HG03135 (cell line): ENCODE measurements at regions not wholly inside any gene's neighbourhood (a gene's known extent, or its start where the extent isn't known, plus 50 kb on each side); places are given as distances from the start of the nearest gene placed in this dataset.

Experiments used
- ATAC-seq: cut with Tn5 transposase; IDR thresholded peaks from one replicate; pipeline ENCODE4 v1.9.1; 2021; ENCODE audit warnings: mild to moderate bottlenecking, moderate library complexity; ENCODE audit not compliant: unreplicated experiment

DNA sequence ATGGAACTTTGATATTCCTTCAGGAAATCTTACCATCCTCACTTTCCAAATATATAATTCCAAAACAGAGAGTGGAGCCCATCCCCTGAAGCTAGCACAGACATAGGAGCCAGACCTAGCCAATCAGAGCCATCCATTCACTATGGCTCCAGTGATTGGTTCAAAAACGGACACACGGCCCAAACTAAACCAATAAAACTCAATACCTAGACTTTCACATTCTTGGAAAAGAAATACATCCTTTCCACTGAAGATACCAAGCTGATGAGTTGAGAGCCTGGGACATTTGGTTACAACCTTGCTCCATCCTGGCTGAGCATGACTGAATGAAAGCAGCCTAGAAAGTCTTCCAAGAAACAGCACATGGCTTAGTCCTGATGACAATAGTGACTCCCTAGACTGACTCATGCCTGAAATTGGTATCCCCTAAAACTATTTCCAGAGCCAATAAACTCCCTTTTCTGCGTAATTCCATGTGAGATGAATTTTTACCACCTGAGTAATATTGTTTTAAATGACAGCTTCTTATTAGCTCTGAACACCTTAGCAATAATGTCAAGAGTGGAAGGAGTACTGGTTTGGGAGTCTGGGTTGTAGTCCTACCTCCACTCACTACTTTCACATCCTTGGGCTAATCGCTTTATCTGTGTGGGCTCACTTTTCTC lies 189.6 kb upstream of the LNX1 start:
- ATAC-seq: no peak

- ATAC-seq: no peak
These were observed 187.7 kb upstream of the LNX1 start for GRCh38 chr4:53779025-53779424.

GRCh38 chr4:53778155-53778554 lies 186.9 kb upstream of the LNX1 start:
- ATAC-seq: no peak

- no peak for ATAC-seq
These were observed 186.1 kb upstream of the LNX1 start for GRCh38 chr4:53777244-53777984.

DNA sequence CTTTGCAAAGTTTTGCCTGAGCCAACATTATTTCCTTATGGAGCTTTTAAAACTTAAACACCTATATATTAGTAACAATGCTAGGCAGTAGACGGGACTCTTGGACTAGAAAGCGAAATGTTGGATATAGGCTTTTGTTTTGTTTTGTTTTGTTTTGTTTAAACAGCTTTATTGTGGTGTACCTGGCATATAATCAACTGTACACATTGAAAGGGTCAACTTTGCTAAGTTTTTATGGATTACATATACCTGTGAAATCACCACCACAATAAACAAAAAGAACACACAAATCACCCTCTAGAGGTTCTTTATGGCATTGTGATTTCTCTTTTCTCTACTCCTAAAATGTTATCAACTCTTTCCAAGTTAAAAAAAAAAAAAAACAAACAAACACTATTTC lies 184.9 kb upstream of the LNX1 start:
- no peak for ATAC-seq

GRCh38 chr4:53775381-53775780 lies 184.1 kb upstream of the LNX1 start:
- ATAC-seq: no peak

- ATAC-seq: no peak
These were observed 180.0 kb upstream of the LNX1 start for GRCh38 chr4:53771326-53771725.

- ATAC-seq: no peak
These were observed 176.2 kb upstream of the LNX1 start for GRCh38 chr4:53767482-53767881.

- ATAC-seq: no peak
These were observed 173.6 kb upstream of the LNX1 start for GRCh38 chr4:53764761-53765490.

GRCh38 chr4:53763813-53764597 lies 172.7 kb upstream of the LNX1 start:
- ATAC-seq: no peak

DNA sequence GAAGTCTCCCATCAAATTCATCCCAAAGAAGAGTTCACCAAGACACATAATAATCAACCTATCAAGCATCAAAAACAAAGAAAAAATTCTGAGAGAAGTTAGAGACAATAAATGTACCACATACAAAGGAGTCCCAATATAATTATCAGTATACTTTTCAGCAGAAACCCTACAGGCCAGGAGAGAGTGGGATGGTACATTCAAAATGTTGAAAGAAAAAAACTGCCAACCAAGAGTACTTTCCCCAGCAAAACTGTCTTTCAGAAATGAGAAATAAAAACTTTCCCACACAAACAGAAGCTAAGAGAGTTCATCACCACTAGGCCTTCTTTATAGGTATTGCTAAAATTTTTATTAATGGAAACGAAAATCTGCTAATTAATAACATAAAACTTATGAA lies 164.4 kb upstream of the LNX1 start:
- ATAC-seq: no peak

DNA sequence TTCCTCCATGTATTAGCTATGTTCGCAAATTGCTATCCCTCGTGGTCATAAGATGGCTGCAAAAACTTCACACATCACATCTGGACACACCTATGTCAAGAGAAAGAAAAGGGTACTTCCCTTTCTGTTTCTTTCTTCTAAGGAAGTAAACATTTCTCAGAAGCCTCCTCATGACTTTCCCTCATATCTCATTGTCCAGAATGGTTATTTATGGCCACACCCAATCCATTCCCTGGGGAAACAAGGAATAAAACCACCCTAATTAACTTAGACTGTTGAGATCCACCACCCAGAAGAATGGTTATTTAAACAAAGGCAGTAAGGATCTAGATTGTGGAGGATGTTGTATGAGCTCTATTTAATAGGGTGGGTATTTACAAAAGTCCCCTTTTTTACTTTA lies 160.8 kb upstream of the LNX1 start:
- ATAC-seq: no peak

- ATAC-seq: peak; percentile 99
These were observed 157.1 kb upstream of the LNX1 start for GRCh38 chr4:53748328-53748772.

DNA sequence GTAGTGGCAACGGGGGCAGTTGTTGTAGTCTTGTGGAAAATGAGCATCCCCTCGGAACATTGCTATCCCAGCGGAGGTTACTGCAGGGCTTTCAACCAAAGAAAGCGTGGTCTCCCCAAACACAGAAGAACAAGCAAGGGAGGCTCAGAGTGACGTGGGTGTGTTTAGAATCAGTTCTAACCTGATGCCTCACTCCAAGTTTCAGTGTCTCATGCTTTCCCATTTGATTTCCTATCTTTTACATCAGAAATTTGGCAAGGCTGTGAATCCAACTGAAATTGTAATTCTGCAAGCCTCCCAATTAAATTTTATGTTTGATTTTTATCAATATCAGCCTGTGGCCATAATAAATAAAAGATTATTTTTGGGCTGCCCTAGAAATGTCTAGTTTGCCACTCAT lies 156.1 kb upstream of the LNX1 start:
- ATAC-seq: no peak

GRCh38 chr4:53744446-53745160 lies 153.3 kb upstream of the LNX1 start:
- ATAC-seq: no peak

- no peak for ATAC-seq
These were observed 143.5 kb upstream of the LNX1 start for GRCh38 chr4:53734584-53735353.

DNA sequence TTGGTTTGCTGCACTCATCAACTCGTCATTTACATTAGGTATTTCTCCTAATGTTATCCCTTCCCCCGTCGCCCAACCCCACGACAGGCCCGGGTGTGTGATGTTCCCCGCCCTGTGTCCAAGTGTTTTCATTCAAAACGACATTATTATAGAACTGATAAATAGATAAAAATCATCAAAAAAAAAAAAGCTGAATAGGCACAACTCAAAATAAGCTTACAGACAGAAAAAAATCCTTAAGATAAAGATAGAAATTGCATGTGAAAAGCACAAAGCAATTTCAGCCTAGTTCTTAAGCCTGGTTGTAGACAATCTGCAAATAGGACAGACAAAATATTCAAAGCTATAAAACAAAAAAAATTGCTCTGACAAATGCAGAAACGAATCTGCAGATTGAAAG lies 142.9 kb upstream of the LNX1 start:
- no peak for ATAC-seq

DNA sequence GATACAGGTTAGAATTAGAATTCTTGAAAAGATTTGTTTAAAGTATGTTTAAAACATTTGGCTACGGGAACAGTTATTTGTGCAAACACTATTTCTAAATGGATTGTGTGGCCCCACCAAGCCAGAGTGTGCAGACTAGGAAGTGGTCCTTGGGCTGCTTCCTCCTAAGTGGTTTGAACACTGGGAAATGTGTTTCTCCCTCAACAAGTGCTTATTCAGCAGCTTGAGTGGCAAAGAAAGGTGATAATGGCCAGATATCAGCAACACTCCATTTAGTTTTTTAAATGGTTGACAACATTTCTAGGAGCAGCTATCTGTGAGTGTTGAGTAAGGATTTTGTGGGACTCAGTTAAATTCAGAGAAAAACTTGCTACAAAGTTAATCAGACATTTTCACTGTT lies 141.4 kb upstream of the LNX1 start:
- ATAC-seq: no peak

DNA sequence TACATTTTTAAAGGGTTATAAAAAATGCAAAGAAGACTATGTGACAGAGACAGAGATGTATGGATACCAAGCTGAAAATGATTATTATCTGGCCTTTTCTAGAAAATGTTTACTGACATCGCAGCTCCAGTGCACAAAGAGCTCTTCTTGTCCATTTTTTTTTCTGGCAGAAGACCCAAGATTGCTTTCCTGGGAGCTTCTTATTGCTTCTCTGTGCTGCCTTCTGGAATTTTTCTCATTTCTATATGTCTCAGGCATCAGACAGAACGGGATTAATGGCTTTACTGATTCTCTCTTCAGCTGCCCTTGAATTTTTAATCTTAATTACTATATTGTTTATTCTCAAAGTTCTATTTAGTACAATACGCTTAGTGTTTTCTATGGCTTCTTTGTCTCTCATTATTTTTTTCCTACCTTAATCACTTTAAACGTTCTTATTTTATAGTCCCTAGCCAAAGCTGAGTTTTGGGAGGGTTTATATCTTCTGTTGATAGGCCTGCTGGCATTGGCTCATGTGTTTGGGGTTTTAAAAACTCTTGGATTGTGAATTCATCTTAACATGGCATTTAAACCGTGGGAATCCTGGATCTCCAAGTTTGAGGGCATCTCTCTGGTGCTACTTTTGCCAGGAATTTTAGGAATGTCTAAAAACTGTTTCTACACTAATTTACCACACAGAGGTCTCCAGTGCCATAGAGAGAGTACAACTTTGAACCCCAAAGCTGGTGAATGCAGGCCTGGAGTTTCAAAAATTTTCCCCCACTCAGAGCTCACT lies 138.9 kb upstream of the LNX1 start:
- ATAC-seq: no peak
